ENCODE measurements at regions not wholly inside any gene's neighbourhood (a gene's known extent, or its start where the extent isn't known, plus 50 kb on each side); places are given as distances from the start of the nearest gene placed in this dataset.

GRCh38 chr5:128826275-128826674, 139.0 kb upstream of the SLC27A6 start:
- ATAC-seq, result no peak
- intact Hi-C loops (cut with DNase I), result no loop called here
- H3K4me1 ChIP-seq, result no peaks in the 10 kb centered on the region
- H3K27me3 ChIP-seq, result no peaks in the 10 kb centered on the region
- H3K27ac ChIP-seq, result no peak overlapping the region
- TF ChIP-seq POLR2A (IDR thresholded peaks at IDR 0.05) (no peak), CTCF (IDR thresholded peaks at IDR 0.05) (no peak)
- H3K4me3 ChIP-seq, result no peak overlapping the region
- no peak for DNase-seq
- H3K9me3 ChIP-seq, result no peaks in the 10 kb centered on the region
- WGBS, 4 donors, result 91 to 100% (median 99%) methylated on average over 1 of the region's 1 CpG
- H3K36me3 ChIP-seq, result no peaks in the 10 kb centered on the region

GRCh38 chr5:128836571-128836970, 128.7 kb upstream of the SLC27A6 start:
- 54 to 58% (median 55%) methylated on average over 5 of the region's 5 CpGs for WGBS, 4 donors
- no peak for TF ChIP-seq POLR2A (IDR thresholded peaks at IDR 0.05)
- no peak for TF ChIP-seq CTCF (IDR thresholded peaks at IDR 0.05)
- H3K36me3 ChIP-seq, result no peaks in the 10 kb centered on the region
- no peak overlapping the region for H3K27ac ChIP-seq
- H3K4me3 ChIP-seq, result no peak overlapping the region
- intact Hi-C loops (cut with DNase I), result no loop called here
- H3K27me3 ChIP-seq, result no peaks in the 10 kb centered on the region
- DNase-seq (peak in 1 of 5 donors; percentile 29), ATAC-seq (peak in 2 of 4 donors; percentile 62 to 73)
- H3K9me3 ChIP-seq, result no peaks in the 10 kb centered on the region
- no peaks in the 10 kb centered on the region for H3K4me1 ChIP-seq

GRCh38 chr5:128838623-128839022, 126.7 kb upstream of the SLC27A6 start:
- no peak for TF ChIP-seq CTCF (IDR thresholded peaks at IDR 0.05)
- Histone ChIP-seq H3K27me3 (no peaks in the 10 kb centered on the region), H3K9me3 (no peaks in the 10 kb centered on the region), H3K36me3 (no peaks in the 10 kb centered on the region), H3K4me3 (no peak overlapping the region), H3K4me1 (no peaks in the 10 kb centered on the region), H3K27ac (no peak overlapping the region)
- DNase-seq (no peak), ATAC-seq (no peak)
- intact Hi-C loops (cut with DNase I), result no loop called here

- Histone ChIP-seq H3K36me3 (no peaks in the 10 kb centered on the region), H3K4me3 (no peak overlapping the region), H3K27ac (no peak overlapping the region), H3K4me1 (no peaks in the 10 kb centered on the region), H3K27me3 (no peaks in the 10 kb centered on the region), H3K9me3 (peaks cover 0 to 3% (median 0%) of the 10 kb centered on the region in 12 donors)
- ATAC-seq, result no peak
- TF ChIP-seq POLR2A (IDR thresholded peaks at IDR 0.05) (no peak), CTCF (IDR thresholded peaks at IDR 0.05) (no peak)
- intact Hi-C loops (cut with DNase I), result loop anchor here (5.0 to 10.0 kb wide), 8 partner anchors 165 to 630 kb away; partner anchors contain the start of gene FBN2 (in 2 of the 10)
- no peak for DNase-seq
These were observed 123.0 kb upstream of the SLC27A6 start for GRCh38 chr5:128842241-128842640.

Measured in heart left ventricle (tissue), 16 donors.